Urinary bladder (tissue), 3 donors: ENCODE measurements at regions not wholly inside any gene's neighbourhood (a gene's known extent, or its start where the extent isn't known, plus 50 kb on each side); places are given as distances from the start of the nearest gene placed in this dataset.
A peak's percentile ranks its signal among the peaks of the same experiment; 100 is the strongest.

Experiments
- DNase-seq: peaks from one replicate; pipeline ENCODE4 v3.0.0-alpha.2; 2015; ENCODE audit errors: extremely low spot score
- H3K27ac ChIP-seq: one replicate; pipeline ENCODE4 v1.5.1; 2013; ENCODE audit warnings: low read depth, mild to moderate bottlenecking, moderate library complexity
- H3K36me3 ChIP-seq: one replicate; pipeline ENCODE4 v1.6.1; 2013; ENCODE audit warnings: mild to moderate bottlenecking, moderate library complexity; ENCODE audit not compliant: insufficient read depth
- H3K4me1 ChIP-seq: one replicate; pipeline ENCODE4 v1.6.1; 2013; ENCODE audit warnings: mild to moderate bottlenecking, moderate library complexity; ENCODE audit not compliant: insufficient read depth
- H3K4me3 ChIP-seq: one replicate; pipeline ENCODE4 v1.5.1; 2013; ENCODE audit warnings: low read depth, low read length
- WGBS: extraction: QIAGEN DNeasy Blood & Tissue Kit; methylation state at CpG from one replicate; pipeline ENCODE4 v1.1.7; 2013; 5-methylcytosine and 5-hydroxymethylcytosine counted together
- donor health status: healthy with polysubstance abuse.
- donor health status: healthy.

DNA sequence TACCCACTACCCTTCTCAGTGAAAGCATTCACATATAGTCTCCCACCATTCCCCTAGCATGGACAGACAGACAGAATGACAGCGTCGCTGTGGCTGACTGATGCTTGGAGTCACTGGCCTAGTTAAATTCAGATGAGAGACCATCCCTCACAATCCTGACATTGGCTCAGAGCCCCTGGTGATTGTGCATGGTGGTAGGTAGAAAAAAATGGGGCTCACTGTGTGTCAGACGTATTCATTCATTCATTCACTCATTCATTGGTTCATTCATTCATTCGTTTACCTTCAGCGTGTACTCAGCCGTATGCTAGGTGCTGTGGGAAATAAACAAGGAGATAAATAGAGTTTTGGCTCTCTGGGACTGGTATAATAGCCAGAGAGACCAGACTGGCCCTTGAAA lies 73.6 kb upstream of the CALM2 start:
- DNase-seq: no peak
- Histone ChIP-seq H3K27ac (no peak overlapping the region), H3K4me3 (no peak overlapping the region), H3K36me3 (no peaks in the 10 kb centered on the region), H3K4me1 (no peaks in the 10 kb centered on the region)
- WGBS: 94% methylated on average over 6 of the region's 6 CpGs

DNA sequence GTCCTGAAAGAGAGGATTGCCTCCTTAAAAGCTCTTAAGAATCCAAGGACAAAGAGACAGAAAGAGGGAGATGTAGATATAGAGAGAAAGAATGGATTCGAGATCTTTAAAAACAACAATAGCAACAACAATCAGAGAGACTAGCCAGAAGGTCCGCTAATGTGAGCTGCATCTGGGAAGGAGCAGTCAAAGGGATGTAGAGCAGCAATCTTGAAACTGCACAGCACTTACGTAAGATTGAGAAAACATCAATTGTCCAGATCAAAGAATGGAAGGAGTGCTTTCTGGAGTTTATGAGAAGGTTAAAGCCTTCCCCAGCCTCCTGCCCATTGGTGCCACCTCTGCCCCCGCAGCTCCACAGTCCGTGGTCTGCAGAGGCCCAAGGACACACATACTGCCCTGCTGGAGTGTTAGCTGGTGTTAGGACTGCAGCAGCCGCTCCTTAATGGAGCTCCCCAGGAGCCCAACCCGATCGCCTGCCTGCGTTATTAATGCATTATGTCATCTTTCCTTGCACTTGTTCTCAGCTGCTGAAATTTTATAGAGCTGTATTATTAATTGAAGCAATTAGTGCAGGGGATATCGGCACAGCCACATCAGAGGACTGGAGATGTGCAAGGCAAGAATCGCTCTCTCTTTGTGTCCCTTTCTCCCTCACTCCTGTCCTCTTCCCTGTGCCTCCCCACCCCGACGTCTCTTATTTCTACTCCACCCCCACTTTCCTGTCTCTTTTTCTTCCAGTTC lies 73.0 kb upstream of the CALM2 start:
- no peak overlapping the region for H3K4me3 ChIP-seq
- H3K36me3 ChIP-seq: no peaks in the 10 kb centered on the region
- no peak overlapping the region for H3K27ac ChIP-seq
- DNase-seq: no peak
- no peaks in the 10 kb centered on the region for H3K4me1 ChIP-seq
- 61% methylated on average over 13 of the region's 13 CpGs for WGBS

GRCh38 chr2:47243596-47244323 lies 67.4 kb upstream of the CALM2 start:
- Histone ChIP-seq H3K4me1 (no peaks in the 10 kb centered on the region), H3K27ac (no peak overlapping the region), H3K36me3 (no peaks in the 10 kb centered on the region), H3K4me3 (no peak overlapping the region)
- 56% methylated on average over 14 of the region's 14 CpGs for WGBS
- no peak for DNase-seq

- DNase-seq: no peak
- H3K27ac ChIP-seq: no peak overlapping the region
- WGBS: 75% methylated on average over 6 of the region's 6 CpGs
- H3K4me3 ChIP-seq: no peak overlapping the region
- H3K4me1 ChIP-seq: no peaks in the 10 kb centered on the region
- no peaks in the 10 kb centered on the region for H3K36me3 ChIP-seq
Observed at GRCh38 chr2:47241715-47242114, 65.4 kb upstream of the CALM2 start.

DNA sequence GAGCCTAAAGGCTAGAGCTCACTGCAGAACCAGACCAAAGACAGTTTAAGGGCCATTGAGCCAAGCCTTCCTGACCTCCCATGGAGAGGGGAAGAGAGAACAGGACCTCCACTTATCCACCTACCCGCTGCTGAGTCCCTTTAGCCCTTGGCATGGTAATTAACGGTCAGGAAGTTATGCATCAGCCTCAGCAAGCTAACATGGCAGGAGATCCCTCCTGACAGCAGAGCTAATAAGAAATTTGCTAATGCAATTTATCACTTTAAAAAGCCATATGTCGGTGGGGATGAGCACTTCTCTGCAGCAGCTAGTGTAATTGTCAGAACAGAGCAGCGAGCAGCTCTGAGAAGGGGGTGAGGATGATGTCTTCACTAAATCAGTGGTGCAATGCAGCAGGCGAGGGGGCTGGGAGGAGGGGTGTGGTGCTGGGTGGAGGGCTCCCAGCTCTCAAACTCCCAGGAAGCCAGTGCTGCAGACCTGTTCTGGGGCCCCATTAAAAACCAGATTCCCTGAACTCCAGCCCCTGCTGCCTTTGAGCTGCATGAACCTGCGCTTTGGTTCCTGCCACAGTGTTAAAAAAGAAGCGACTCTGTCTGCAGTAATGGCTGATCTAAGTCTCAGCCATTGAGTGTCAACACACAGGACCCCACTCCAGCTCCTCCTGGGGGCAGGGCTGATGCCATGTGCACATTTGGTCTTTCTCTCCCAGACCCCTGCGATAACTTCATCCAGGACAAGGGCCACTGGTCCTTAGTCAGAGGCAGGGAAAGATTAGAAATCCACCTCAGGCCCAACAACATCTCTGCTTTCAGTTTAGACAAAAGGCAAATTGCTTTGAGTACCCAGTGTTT lies 63.0 kb upstream of the CALM2 start:
- H3K27ac ChIP-seq: no peak overlapping the region
- no peaks in the 10 kb centered on the region for H3K4me1 ChIP-seq
- 83% methylated on average over 8 of the region's 8 CpGs for WGBS
- H3K4me3 ChIP-seq: no peak overlapping the region
- no peak for DNase-seq
- no peaks in the 10 kb centered on the region for H3K36me3 ChIP-seq

GRCh38 chr2:47238638-47239037 lies 62.3 kb upstream of the CALM2 start:
- no peak for DNase-seq
- 91% methylated on average over 1 of the region's 1 CpG for WGBS
- H3K4me1 ChIP-seq: no peaks in the 10 kb centered on the region
- H3K4me3 ChIP-seq: no peak overlapping the region
- no peak overlapping the region for H3K27ac ChIP-seq
- H3K36me3 ChIP-seq: no peaks in the 10 kb centered on the region

- no peaks in the 10 kb centered on the region for H3K36me3 ChIP-seq
- no peaks in the 10 kb centered on the region for H3K4me1 ChIP-seq
- H3K4me3 ChIP-seq: no peak overlapping the region
- DNase-seq: peak; percentile 57
- 66% methylated on average over 12 of the region's 12 CpGs for whole genome bisulfite sequencing
- H3K27ac ChIP-seq: no peak overlapping the region
Observed at GRCh38 chr2:47237375-47238334, 61.3 kb upstream of the CALM2 start.

- Histone ChIP-seq H3K4me1 (no peaks in the 10 kb centered on the region), H3K36me3 (no peaks in the 10 kb centered on the region), H3K4me3 (no peak overlapping the region), H3K27ac (no peak overlapping the region)
- no peak for DNase-seq
- 89% methylated on average over 2 of the region's 2 CpGs for WGBS
Observed at GRCh38 chr2:47236503-47237215, 60.3 kb upstream of the CALM2 start.

DNA sequence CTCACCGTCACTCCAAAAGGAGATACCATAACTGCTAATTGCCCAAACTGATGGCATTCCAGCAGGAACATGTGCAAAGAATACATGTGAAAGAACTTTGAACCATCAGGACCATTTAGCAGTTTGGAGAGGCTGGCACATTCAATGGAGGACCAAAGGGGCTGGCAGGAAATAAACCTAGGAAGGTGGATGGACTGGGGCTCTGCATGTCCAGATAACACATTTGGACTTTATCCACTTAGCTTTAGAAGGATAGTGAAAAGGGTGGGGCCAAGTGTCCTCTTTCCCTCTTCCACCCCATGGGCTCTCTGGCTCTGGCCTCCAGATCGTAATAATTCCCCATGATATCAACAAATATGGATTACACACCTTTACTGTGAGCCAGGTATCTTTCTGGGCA lies 58.8 kb upstream of the CALM2 start:
- Histone ChIP-seq H3K36me3 (no peaks in the 10 kb centered on the region), H3K4me1 (no peaks in the 10 kb centered on the region), H3K27ac (no peak overlapping the region), H3K4me3 (no peak overlapping the region)
- 95% methylated on average over 2 of the region's 2 CpGs for WGBS
- DNase-seq: no peak

DNA sequence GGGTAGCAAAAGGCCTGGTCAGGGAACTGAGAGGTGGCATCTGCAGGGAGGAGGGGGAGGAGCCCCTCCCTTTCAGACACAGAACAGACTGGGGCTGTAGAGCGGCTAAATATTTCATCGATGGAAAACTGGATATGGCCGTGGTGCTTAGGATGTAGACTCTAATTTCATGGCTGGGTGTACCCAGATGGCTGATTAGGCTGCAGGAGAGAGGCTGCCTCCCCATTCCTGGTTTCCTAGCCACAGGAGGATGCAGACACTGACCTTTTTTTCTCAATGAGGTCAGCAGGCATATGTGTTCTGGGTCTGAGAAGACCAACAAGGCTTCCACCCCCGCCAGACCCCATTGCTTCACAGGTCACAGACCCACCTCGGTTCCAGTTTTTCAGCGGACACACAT lies 58.1 kb upstream of the CALM2 start:
- no peak overlapping the region for H3K27ac ChIP-seq
- no peaks in the 10 kb centered on the region for H3K36me3 ChIP-seq
- no peak for DNase-seq
- no peak overlapping the region for H3K4me3 ChIP-seq
- 96% methylated on average over 6 of the region's 6 CpGs for WGBS
- H3K4me1 ChIP-seq: no peaks in the 10 kb centered on the region

- Histone ChIP-seq H3K27ac (no peak overlapping the region), H3K36me3 (no peaks in the 10 kb centered on the region), H3K4me1 (no peaks in the 10 kb centered on the region), H3K4me3 (no peak overlapping the region)
- 70% methylated on average over 8 of the region's 8 CpGs for WGBS
- no peak for DNase-seq
Observed at GRCh38 chr2:47232738-47233415, 56.6 kb upstream of the CALM2 start.

GRCh38 chr2:47230418-47230817 lies 54.1 kb upstream of the CALM2 start:
- DNase-seq: no peak
- H3K36me3 ChIP-seq: no peaks in the 10 kb centered on the region
- no peak overlapping the region for H3K27ac ChIP-seq
- H3K4me1 ChIP-seq: peaks cover 1% of the 10 kb centered on the region
- 41% methylated on average over 4 of the region's 4 CpGs for WGBS
- H3K4me3 ChIP-seq: no peak overlapping the region
